ENCODE measurements at regions not wholly inside any gene's neighbourhood (a gene's known extent, or its start where the extent isn't known, plus 50 kb on each side); places are given as distances from the start of the nearest gene placed in this dataset.

- H3K36me3 ChIP-seq = no peaks in the 10 kb centered on the region
- DNase-seq (ENCODE audit: low spot score in 2 of 2) = no peak
- H3K4me1 ChIP-seq = peaks cover 1 to 14% of the 10 kb centered on the region in 2 donors
- H3K4me3 ChIP-seq = no peak overlapping the region
- intact Hi-C loops (cut with DNase I) = loop anchor here (2.0 kb wide), 2 partner anchors 77 to 115 kb away; partner anchors contain the start of gene TPM1
- peak overlapping the region; percentile 61 to 69 for H3K27ac ChIP-seq
- no peaks in the 10 kb centered on the region for H3K9me3 ChIP-seq
- no peak for TF ChIP-seq CTCF (IDR thresholded peaks at IDR 0.05)
- H3K27me3 ChIP-seq = no peaks in the 10 kb centered on the region
Observed at GRCh38 chr15:62927836-62928235, 114.7 kb upstream of the TPM1 start.

- Histone ChIP-seq H3K4me1 (peaks cover 7 to 16% of the 10 kb centered on the region in 2 donors), H3K36me3 (no peaks in the 10 kb centered on the region), H3K9me3 (no peaks in the 10 kb centered on the region), H3K27ac (peak overlapping the region; percentile 61 to 69), H3K27me3 (no peaks in the 10 kb centered on the region), H3K4me3 (no peak overlapping the region)
- peak; percentile 16 to 29 (median 24) for TF ChIP-seq CTCF (IDR thresholded peaks at IDR 0.05)
- peak in 1 of 2 donors; percentile 81 for DNase-seq (ENCODE audit: low spot score in 2 of 2)
- intact Hi-C loops (cut with DNase I) = loop anchor here (2.0 kb wide), 2 partner anchors 78 to 114 kb away; partner anchors contain the start of gene TPM1
Observed at GRCh38 chr15:62928242-62928999, 114.1 kb upstream of the TPM1 start.

- intact Hi-C loops (cut with DNase I) = loop anchor here (2.0 kb wide), 2 partner anchors 78 to 114 kb away; partner anchors contain the start of gene TPM1
- H3K9me3 ChIP-seq = no peaks in the 10 kb centered on the region
- H3K27ac ChIP-seq = peak overlapping the region; percentile 61 to 69
- H3K27me3 ChIP-seq = no peaks in the 10 kb centered on the region
- no peak for TF ChIP-seq CTCF (IDR thresholded peaks at IDR 0.05)
- no peaks in the 10 kb centered on the region for H3K36me3 ChIP-seq
- DNase-seq (ENCODE audit: low spot score in 2 of 2) = no peak
- H3K4me1 ChIP-seq = peaks cover 7 to 21% of the 10 kb centered on the region in 2 donors
- H3K4me3 ChIP-seq = no peak overlapping the region
Observed at GRCh38 chr15:62929000-62929357, 113.6 kb upstream of the TPM1 start.

- intact Hi-C loops (cut with DNase I) = no loop called here
- H3K36me3 ChIP-seq = no peaks in the 10 kb centered on the region
- H3K27me3 ChIP-seq = no peaks in the 10 kb centered on the region
- no peak overlapping the region for H3K27ac ChIP-seq
- TF ChIP-seq CTCF (IDR thresholded peaks at IDR 0.05) = no peak
- no peak overlapping the region for H3K4me3 ChIP-seq
- no peak for DNase-seq (ENCODE audit: low spot score in 2 of 2)
- H3K4me1 ChIP-seq = peaks cover 7 to 30% of the 10 kb centered on the region in 2 donors
- no peaks in the 10 kb centered on the region for H3K9me3 ChIP-seq
Observed at GRCh38 chr15:62931650-62932049, 110.9 kb upstream of the TPM1 start.

GRCh38 chr15:62932436-62932835, 110.1 kb upstream of the TPM1 start:
- no peak overlapping the region for H3K4me3 ChIP-seq

More at GRCh38 chr15:62932436-62932835, 110.1 kb upstream of the TPM1 start:
- DNase-seq (ENCODE audit: low spot score in 2 of 2) = no peak
- no peak for TF ChIP-seq CTCF (IDR thresholded peaks at IDR 0.05)
- H3K36me3 ChIP-seq = no peaks in the 10 kb centered on the region
- no peaks in the 10 kb centered on the region for H3K9me3 ChIP-seq
- peaks cover 7 to 30% of the 10 kb centered on the region in 2 donors for H3K4me1 ChIP-seq
- H3K27ac ChIP-seq = no peak overlapping the region
- H3K27me3 ChIP-seq = no peaks in the 10 kb centered on the region
- intact Hi-C loops (cut with DNase I) = no loop called here

Measured in ascending aorta (tissue), 2 donors.